HG03354 (cell line): ENCODE measurements at regions not wholly inside any gene's neighbourhood (a gene's known extent, or its start where the extent isn't known, plus 50 kb on each side); places are given as distances from the start of the nearest gene placed in this dataset.

Experiments
- ATAC-seq: cut with Tn5 transposase; IDR thresholded peaks from one replicate; pipeline ENCODE4 v1.9.1; 2021; ENCODE audit warnings: mild to moderate bottlenecking; ENCODE audit not compliant: unreplicated experiment, poor library complexity, severe bottlenecking

- no peak for ATAC-seq
These were observed 262.1 kb upstream of the CXXC4 start for GRCh38 chr4:104756837-104757236.

DNA sequence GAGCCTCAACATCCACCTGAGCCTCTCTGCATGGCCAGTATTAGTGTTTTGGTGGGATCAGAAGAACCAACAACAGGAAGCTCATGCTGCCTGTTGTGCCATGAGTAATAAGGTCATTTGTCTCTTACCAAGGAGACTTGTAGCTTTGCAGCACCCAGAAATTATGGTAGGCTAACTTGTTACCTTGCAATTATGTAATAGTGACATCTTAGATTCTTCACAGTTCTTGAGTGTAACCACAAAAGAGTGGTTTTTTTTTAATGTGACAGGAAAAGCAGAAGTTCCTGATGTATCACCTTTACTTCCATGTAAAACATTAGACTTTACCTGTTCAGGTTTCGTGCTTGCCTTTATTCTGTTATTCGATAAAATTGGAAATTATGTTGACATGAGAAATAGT, 263.9 kb upstream of the CXXC4 start:
- ATAC-seq: no peak

GRCh38 chr4:104763554-104764222, 269.0 kb upstream of the CXXC4 start:
- no peak for ATAC-seq

DNA sequence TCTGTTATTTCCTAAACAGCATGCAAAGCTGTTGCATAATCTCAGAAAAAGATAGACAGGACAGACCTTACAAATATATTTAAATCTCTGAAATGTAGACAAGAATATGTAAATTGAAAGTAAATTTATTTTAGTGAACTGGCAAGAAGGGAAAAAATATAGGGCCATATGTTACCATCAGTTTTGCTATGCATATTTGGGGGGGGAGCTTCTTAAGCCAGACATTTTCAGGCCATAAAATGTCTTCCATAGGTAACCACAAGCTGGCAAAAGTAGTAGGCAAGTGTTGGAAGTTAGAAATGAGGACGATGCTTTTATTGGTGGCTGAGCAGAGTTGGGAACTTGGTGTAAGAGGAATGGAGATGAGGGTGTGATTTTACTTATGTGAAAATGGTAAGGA, 272.0 kb upstream of the CXXC4 start:
- ATAC-seq: no peak

- ATAC-seq: peak; percentile 93
These were observed 278.2 kb upstream of the CXXC4 start for GRCh38 chr4:104772849-104773248.

DNA sequence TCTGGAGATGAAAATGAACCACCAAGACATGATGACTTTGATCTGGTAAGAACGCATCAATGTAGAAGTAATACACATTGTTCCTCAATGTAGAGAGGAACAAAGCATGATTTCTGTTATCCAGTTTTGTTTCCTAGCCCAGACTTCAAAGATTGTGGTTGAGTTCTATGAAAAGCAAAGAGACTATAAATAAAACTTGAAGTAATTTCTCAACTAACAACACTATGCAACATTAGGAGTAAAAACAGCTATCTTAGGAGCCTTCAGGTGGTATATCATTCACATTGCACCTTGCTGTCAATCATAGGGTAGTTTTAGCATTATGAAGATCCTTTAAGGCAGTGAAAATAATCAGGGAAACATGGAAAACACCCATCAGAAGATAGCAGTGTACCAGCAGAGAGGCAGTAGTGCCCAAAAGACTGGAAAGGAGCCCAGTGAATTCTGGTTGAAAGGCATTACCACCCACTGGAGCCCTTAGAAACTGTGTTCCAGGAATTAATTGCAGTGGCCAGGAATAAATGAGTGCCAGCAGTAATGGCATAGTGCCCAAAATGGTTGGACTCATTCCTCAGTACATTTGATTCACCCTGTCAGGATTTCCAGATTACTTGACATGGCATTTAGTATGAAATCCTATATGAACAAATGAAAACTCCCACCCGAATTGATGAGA, 300.7 kb upstream of the CXXC4 start:
- ATAC-seq: no peak

GRCh38 chr4:104811727-104812126, 317.0 kb upstream of the CXXC4 start:
- no peak for ATAC-seq

DNA sequence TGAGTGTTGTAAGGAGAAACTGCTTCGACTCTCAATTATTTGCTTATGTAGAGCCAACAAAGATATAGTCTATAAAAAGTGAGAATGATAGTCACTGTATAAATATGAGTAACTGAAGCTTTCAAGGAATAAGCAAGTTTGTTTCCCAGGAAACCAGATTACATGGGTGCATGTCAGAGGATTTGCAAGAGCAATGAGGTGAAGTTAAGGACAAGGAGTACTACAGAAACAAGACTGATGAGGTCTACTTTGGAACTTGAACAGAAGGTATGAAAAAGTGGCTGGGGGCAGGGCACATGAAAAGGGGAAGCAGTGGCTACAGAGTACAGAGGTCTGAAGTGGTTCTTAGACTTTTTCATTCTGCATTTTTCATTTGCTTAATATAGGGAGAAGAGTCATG, 321.0 kb upstream of the CXXC4 start:
- ATAC-seq: no peak

GRCh38 chr4:104818579-104818978, 323.9 kb upstream of the CXXC4 start:
- ATAC-seq: peak; percentile 75

GRCh38 chr4:104826171-104826570, 320.5 kb upstream of the TET2 start:
- no peak for ATAC-seq

GRCh38 chr4:104829761-104830160, 316.9 kb upstream of the TET2 start:
- no peak for ATAC-seq

DNA sequence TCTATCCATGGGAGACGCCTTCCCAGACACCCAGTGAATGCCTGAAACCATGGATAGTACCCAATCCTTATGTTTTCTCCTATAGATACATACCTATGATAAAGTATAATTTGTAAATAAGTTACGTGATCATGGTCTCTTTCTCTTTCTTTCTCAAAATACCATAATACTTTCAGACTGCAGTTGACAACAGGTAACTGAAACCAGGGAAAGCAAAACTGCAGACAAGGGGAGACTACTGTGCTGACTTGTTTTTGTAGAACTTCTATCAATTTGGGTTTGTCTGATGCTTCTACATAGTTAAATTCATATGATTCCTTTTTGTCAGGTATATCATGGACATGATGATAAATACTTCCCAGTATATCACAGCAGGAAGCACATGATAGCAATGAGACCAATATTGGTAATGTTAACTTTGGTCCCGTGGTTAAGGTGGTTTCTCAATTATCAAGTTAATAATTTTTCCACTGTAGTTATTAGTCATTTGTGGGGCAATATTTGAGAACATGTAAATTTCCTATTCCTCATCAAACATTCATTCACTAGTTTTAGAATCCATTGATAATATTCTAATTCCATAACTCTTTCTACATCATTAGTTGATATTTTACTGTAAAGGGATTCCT, 298.0 kb upstream of the TET2 start:
- ATAC-seq: peak; percentile 66

DNA sequence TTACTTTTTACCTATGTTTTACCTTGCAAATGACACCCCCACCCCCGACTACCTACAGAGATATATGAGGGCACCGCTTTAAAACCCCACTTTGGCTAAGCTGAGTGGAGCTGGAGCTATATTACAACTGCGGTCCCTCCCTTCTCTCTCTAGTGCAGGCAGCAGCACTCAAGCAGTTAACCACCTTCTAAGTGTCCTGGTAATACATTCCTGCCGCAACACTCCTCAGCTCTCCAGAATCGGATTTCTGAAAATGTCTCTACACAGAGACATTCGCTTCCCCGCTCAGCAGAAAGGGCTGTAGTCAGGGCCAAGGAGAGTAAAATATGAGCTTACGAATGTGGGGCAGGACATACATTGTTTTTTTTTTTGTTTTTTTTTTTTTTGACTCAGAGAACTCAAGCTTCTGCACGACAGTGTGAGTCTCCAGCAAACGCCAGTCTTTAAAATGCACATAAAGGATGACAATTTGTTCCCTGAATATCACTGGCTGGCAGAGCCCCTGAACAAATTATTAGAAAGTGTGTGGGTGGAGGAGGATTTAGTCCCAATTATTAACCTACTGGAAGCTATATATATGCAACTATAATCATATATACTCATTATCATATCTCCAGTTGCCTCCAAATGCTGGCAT, 287.0 kb upstream of the TET2 start:
- no peak for ATAC-seq

DNA sequence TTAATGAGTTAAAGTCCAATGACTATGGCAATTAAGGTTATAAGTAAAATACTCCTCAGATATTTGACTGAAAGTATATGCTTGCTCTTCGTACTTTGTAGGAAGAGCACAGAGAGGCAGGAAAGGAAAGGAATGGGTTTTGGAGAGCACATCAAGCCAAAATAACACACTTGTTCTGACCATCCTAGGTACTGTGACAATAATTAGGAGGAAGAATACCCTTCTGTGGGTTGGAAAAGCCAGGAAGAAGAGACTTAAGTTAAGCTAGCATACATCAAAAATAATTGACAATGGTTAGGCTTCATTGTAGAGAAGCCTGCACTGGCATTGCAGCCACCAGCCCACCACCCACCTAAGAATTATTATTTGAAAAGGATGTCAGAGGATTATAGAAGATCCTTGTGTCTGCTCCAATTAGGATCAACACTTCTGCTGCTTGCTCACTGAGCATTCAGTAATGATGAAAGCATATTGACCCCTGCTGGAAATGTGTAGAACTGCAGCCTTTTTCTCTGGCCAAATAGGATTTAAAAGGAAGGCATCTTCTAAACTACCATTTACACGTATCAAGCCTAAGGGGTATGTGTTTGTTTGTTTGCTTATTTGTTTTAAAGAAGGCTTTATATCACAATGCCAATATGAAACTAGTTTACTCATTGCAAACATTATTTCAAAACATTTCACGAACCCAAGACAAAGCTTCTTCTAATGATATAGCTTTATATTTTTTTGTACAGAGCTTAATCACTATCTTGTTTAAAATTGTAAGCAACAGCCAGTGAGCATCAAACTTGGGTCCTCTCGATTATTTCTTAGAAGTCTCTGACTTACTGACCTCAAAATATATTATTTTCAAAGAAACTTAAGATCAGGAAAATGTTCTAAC, 286.2 kb upstream of the TET2 start:
- peak; percentile 94 for ATAC-seq

- ATAC-seq: no peak
These were observed 279.9 kb upstream of the TET2 start for GRCh38 chr4:104866809-104867208.

- peak; percentile 25 for ATAC-seq
These were observed 278.1 kb upstream of the TET2 start for GRCh38 chr4:104868533-104868932.

DNA sequence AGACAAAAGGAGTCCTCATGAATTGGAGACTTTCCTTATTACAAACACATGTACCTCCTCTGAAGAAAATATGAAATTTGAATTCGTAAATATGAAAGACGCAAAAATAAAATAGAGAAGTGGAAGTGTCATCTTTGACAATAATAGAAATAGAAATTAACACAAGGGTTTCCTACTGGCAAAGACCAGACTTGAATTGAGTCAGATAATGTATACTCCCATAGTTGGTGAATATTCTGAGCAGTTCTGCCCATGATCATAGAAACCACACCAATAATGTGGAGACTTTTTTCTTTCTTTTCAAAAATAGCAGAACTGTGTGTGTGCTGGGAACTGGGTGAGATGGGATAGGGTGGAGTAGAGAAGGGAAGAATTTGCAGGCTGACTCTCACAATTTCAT, 277.7 kb upstream of the TET2 start:
- peak; percentile 90 for ATAC-seq

GRCh38 chr4:104869831-104870230, 276.8 kb upstream of the TET2 start:
- ATAC-seq: no peak

GRCh38 chr4:104870495-104871233, 276.0 kb upstream of the TET2 start:
- ATAC-seq: peak; percentile 31
